Naive B cell (primary cell): ENCODE measurements at regions not wholly inside any gene's neighbourhood (a gene's known extent, or its start where the extent isn't known, plus 50 kb on each side); places are given as distances from the start of the nearest gene placed in this dataset.
A peak's percentile ranks its signal among the peaks of the same experiment; 100 is the strongest.

Source experiments
- ATAC-seq, 2 donors: fragments of 150-1000 bp; cut with Tn5 transposase; 2 replicates each; pipeline ENCODE4 v1.10.0; 2021; ENCODE audit warnings: low read depth in 2 of 2, mild to moderate bottlenecking in 2 of 2, moderate library complexity in 2 of 2
- DNase-seq: peaks from one replicate; pipeline ENCODE4 v3.0.0; 2022
- H3K27ac Mint-ChIP-seq, 6 donors: one replicate each; pipeline ENCODE4 v1.8.0; 2020 to 2022; ENCODE audit warnings: mild to moderate bottlenecking in 6 of 6, mixed read lengths in 6 of 6, moderate library complexity in 5 of 6, inconsistent platforms in 2 of 6
- H3K27me3 Mint-ChIP-seq, 3 donors: one replicate each; pipeline ENCODE4 v1.8.0; 2021 to 2022; ENCODE audit warnings: mixed read lengths in 3 of 3, mild to moderate bottlenecking in 1 of 3
- H3K36me3 Mint-ChIP-seq, 2 donors: one replicate each; pipeline ENCODE4 v1.8.0; 2020 to 2022; ENCODE audit warnings: mixed read lengths in 2 of 2, inconsistent platforms in 1 of 2, mild to moderate bottlenecking in 1 of 2
- H3K4me1 Mint-ChIP-seq, 3 donors: one replicate each; pipeline ENCODE4 v1.8.0; 2020 to 2022; ENCODE audit warnings: mixed read lengths in 3 of 3, inconsistent platforms in 1 of 3, mild to moderate bottlenecking in 1 of 3, moderate library complexity in 1 of 3
- H3K4me3 Mint-ChIP-seq, 8 donors: one replicate each; pipeline ENCODE4 v1.8.0; 2020 to 2022; ENCODE audit warnings: mild to moderate bottlenecking in 8 of 8, mixed read lengths in 8 of 8, moderate library complexity in 8 of 8, inconsistent platforms in 2 of 8
- H3K9me3 Mint-ChIP-seq, 7 donors: one replicate each; pipeline ENCODE4 v1.8.0; 2020 to 2022; ENCODE audit warnings: mixed read lengths in 7 of 7, mild to moderate bottlenecking in 5 of 7, inconsistent platforms in 2 of 7, moderate library complexity in 1 of 7

- no peak for ATAC-seq
- Mint-ChIP-seq H3K27ac (no peak overlapping the region), H3K4me1 (no peaks in the 10 kb centered on the region), H3K27me3 (no peaks in the 10 kb centered on the region), H3K9me3 (no peaks in the 10 kb centered on the region), H3K36me3 (no peaks in the 10 kb centered on the region), H3K4me3 (no peak overlapping the region)
- DNase-seq: no peak
Observed at GRCh38 chr7:10122551-10123100, 851.0 kb upstream of the PHF14 start.

- no peaks in the 10 kb centered on the region for H3K36me3 Mint-ChIP-seq
- H3K9me3 Mint-ChIP-seq: peaks cover 0 to 2% (median 0%) of the 10 kb centered on the region in 7 donors
Observed at GRCh38 chr7:10128748-10129147, 844.9 kb upstream of the PHF14 start.

GRCh38 chr7:10138087-10138854 lies 835.4 kb upstream of the PHF14 start:
- Mint-ChIP-seq H3K27me3 (no peaks in the 10 kb centered on the region), H3K36me3 (no peaks in the 10 kb centered on the region)

More at GRCh38 chr7:10128748-10129147, 844.9 kb upstream of the PHF14 start:
- DNase-seq (no peak), ATAC-seq (no peak)
- Mint-ChIP-seq H3K4me1 (no peaks in the 10 kb centered on the region), H3K4me3 (no peak overlapping the region), H3K27ac (no peak overlapping the region), H3K27me3 (no peaks in the 10 kb centered on the region)

GRCh38 chr7:10146271-10146670 lies 827.4 kb upstream of the PHF14 start:
- Mint-ChIP-seq H3K9me3 (peaks cover 0 to 2% (median 0%) of the 10 kb centered on the region in 7 donors), H3K4me1 (no peaks in the 10 kb centered on the region), H3K36me3 (no peaks in the 10 kb centered on the region), H3K27me3 (no peaks in the 10 kb centered on the region), H3K27ac (no peak overlapping the region), H3K4me3 (no peak overlapping the region)
- ATAC-seq: no peak
- no peak for DNase-seq

More at GRCh38 chr7:10138087-10138854, 835.4 kb upstream of the PHF14 start:
- ATAC-seq (no peak), DNase-seq (no peak)
- peaks cover 0 to 2% (median 0%) of the 10 kb centered on the region in 7 donors for H3K9me3 Mint-ChIP-seq
- no peaks in the 10 kb centered on the region for H3K4me1 Mint-ChIP-seq
- no peak overlapping the region for H3K4me3 Mint-ChIP-seq
- H3K27ac Mint-ChIP-seq: peak overlapping the region in 1 of 6 donors; percentile 24

- Mint-ChIP-seq H3K27me3 (no peaks in the 10 kb centered on the region), H3K36me3 (no peaks in the 10 kb centered on the region), H3K27ac (no peak overlapping the region), H3K4me1 (no peaks in the 10 kb centered on the region), H3K9me3 (peaks cover 0 to 4% (median 0%) of the 10 kb centered on the region in 7 donors), H3K4me3 (no peak overlapping the region)
- ATAC-seq (no peak), DNase-seq (no peak)
Observed at GRCh38 chr7:10156972-10157371, 816.7 kb upstream of the PHF14 start.

GRCh38 chr7:10181996-10182395 lies 791.7 kb upstream of the PHF14 start:
- Mint-ChIP-seq H3K27ac (no peak overlapping the region), H3K27me3 (no peaks in the 10 kb centered on the region), H3K9me3 (peaks cover 0 to 6% (median 2%) of the 10 kb centered on the region in 7 donors), H3K36me3 (no peaks in the 10 kb centered on the region), H3K4me1 (no peaks in the 10 kb centered on the region), H3K4me3 (peak overlapping the region in 1 of 8 donors; percentile 52)
- ATAC-seq: no peak
- no peak for DNase-seq

GRCh38 chr7:10192074-10192473 lies 781.6 kb upstream of the PHF14 start:
- H3K36me3 Mint-ChIP-seq: no peaks in the 10 kb centered on the region
- H3K4me1 Mint-ChIP-seq: no peaks in the 10 kb centered on the region
- no peak overlapping the region for H3K27ac Mint-ChIP-seq
- H3K9me3 Mint-ChIP-seq: peaks cover 0 to 2% (median 0%) of the 10 kb centered on the region in 7 donors
- no peak overlapping the region for H3K4me3 Mint-ChIP-seq
- H3K27me3 Mint-ChIP-seq: no peaks in the 10 kb centered on the region
- DNase-seq (no peak), ATAC-seq (no peak)

GRCh38 chr7:10205696-10206095 lies 768.0 kb upstream of the PHF14 start:
- Mint-ChIP-seq H3K4me3 (no peak overlapping the region), H3K36me3 (no peaks in the 10 kb centered on the region), H3K27ac (no peak overlapping the region), H3K4me1 (no peaks in the 10 kb centered on the region), H3K9me3 (peaks cover 0 to 6% (median 2%) of the 10 kb centered on the region in 7 donors), H3K27me3 (no peaks in the 10 kb centered on the region)
- ATAC-seq (no peak), DNase-seq (no peak)

- no peaks in the 10 kb centered on the region for H3K4me1 Mint-ChIP-seq
- ATAC-seq: no peak
- no peak for DNase-seq
- H3K9me3 Mint-ChIP-seq: peaks cover 0 to 10% (median 3%) of the 10 kb centered on the region in 7 donors
- H3K4me3 Mint-ChIP-seq: no peak overlapping the region
- H3K27ac Mint-ChIP-seq: no peak overlapping the region
- H3K36me3 Mint-ChIP-seq: no peaks in the 10 kb centered on the region
- no peaks in the 10 kb centered on the region for H3K27me3 Mint-ChIP-seq
Observed at GRCh38 chr7:10210000-10210399, 763.7 kb upstream of the PHF14 start.

- H3K4me1 Mint-ChIP-seq: no peaks in the 10 kb centered on the region
- H3K9me3 Mint-ChIP-seq: peaks cover 0 to 16% (median 5%) of the 10 kb centered on the region in 7 donors
- no peak for ATAC-seq
- H3K27ac Mint-ChIP-seq: no peak overlapping the region
- no peaks in the 10 kb centered on the region for H3K36me3 Mint-ChIP-seq
- no peak for DNase-seq
- no peak overlapping the region for H3K4me3 Mint-ChIP-seq
- no peaks in the 10 kb centered on the region for H3K27me3 Mint-ChIP-seq
Observed at GRCh38 chr7:10211016-10211415, 762.7 kb upstream of the PHF14 start.

GRCh38 chr7:10211861-10212260 lies 761.8 kb upstream of the PHF14 start:
- no peaks in the 10 kb centered on the region for H3K4me1 Mint-ChIP-seq
- H3K36me3 Mint-ChIP-seq: no peaks in the 10 kb centered on the region
- DNase-seq: no peak
- no peak overlapping the region for H3K4me3 Mint-ChIP-seq
- ATAC-seq: no peak
- no peak overlapping the region for H3K27ac Mint-ChIP-seq
- H3K9me3 Mint-ChIP-seq: peaks cover 0 to 16% (median 5%) of the 10 kb centered on the region in 7 donors
- H3K27me3 Mint-ChIP-seq: no peaks in the 10 kb centered on the region

GRCh38 chr7:10212649-10213048 lies 761.0 kb upstream of the PHF14 start:
- Mint-ChIP-seq H3K27ac (no peak overlapping the region), H3K4me3 (no peak overlapping the region), H3K4me1 (no peaks in the 10 kb centered on the region), H3K27me3 (no peaks in the 10 kb centered on the region), H3K9me3 (peaks cover 0 to 16% (median 5%) of the 10 kb centered on the region in 7 donors), H3K36me3 (no peaks in the 10 kb centered on the region)
- DNase-seq (no peak), ATAC-seq (no peak)

GRCh38 chr7:10216462-10216861 lies 757.2 kb upstream of the PHF14 start:
- Mint-ChIP-seq H3K9me3 (peaks cover 0 to 16% (median 4%) of the 10 kb centered on the region in 7 donors), H3K36me3 (no peaks in the 10 kb centered on the region), H3K4me1 (no peaks in the 10 kb centered on the region), H3K27me3 (no peaks in the 10 kb centered on the region), H3K4me3 (no peak overlapping the region), H3K27ac (peak overlapping the region in 1 of 6 donors; percentile 27)
- no peak for DNase-seq
- no peak for ATAC-seq

GRCh38 chr7:10221084-10221483 lies 752.6 kb upstream of the PHF14 start:
- Mint-ChIP-seq H3K36me3 (no peaks in the 10 kb centered on the region), H3K9me3 (peaks cover 0 to 5% (median 0%) of the 10 kb centered on the region in 7 donors), H3K4me3 (no peak overlapping the region), H3K4me1 (no peaks in the 10 kb centered on the region), H3K27ac (no peak overlapping the region), H3K27me3 (no peaks in the 10 kb centered on the region)
- ATAC-seq: no peak
- no peak for DNase-seq
